B cell (primary cell): ENCODE measurements at regions not wholly inside any gene's neighbourhood (a gene's known extent, or its start where the extent isn't known, plus 50 kb on each side); places are given as distances from the start of the nearest gene placed in this dataset.

ENCODE experiments used
- ATAC-seq: fragments of 200-7000 bp; cut with Tn5 transposase; one replicate; pipeline ENCODE4 v1.10.0; 2021; ENCODE audit warnings: low read depth, mild to moderate bottlenecking, moderate number of reproducible peaks, moderate library complexity
- CTCF ChIA-PET: fragments of 350-600 bp; sonication (Branson Sonifier 250); formaldehyde crosslinking; loops from one replicate; lab custom pipeline; 2021; ENCODE audit warnings: antibody characterized with exemption, inconsistent platforms; lab: Charles Lee
- POLR2A ChIA-PET: fragments of 350-600 bp; sonication (Branson Sonifier 250); formaldehyde crosslinking; loops from one replicate; lab custom pipeline; 2021; ENCODE audit warnings: antibody characterized with exemption; lab: Charles Lee
- DNase-seq: peaks from one replicate; pipeline ENCODE4 v3.0.0; 2013
- H2AFZ ChIP-seq: 2 replicates; pipeline ENCODE4 v1.6.1; 2012; ENCODE audit warnings: mild to moderate bottlenecking, low read depth, low read length; ENCODE audit not compliant: insufficient read depth, poor library complexity, severe bottlenecking
- H3K27ac ChIP-seq, 2 donors: 1 replicate in 1 of 2; 2 replicates in 1 of 2; pipeline ENCODE4 v1.5.1; 2012 to 2013; ENCODE audit warnings: low read length in 2 of 2, mild to moderate bottlenecking in 2 of 2, moderate library complexity in 1 of 2
- H3K27me3 ChIP-seq, 4 experiments: fragments of 200-600 bp in 1 of 4; sonication (generic) in 1 of 4; replicated peaks in 1 of 4; 1 replicate in 2 of 4; 2 replicates in 2 of 4; pipeline versions ENCODE4 v1.6.1 to v1.7.0; 2013 to 2016; ENCODE audit warnings: low read length in 3 of 4, mild to moderate bottlenecking in 2 of 4, mixed read lengths in 1 of 4, moderate library complexity in 1 of 4; ENCODE audit not compliant: insufficient read depth in 4 of 4, control insufficient read depth in 3 of 4; ENCODE audit errors: control extremely low read depth in 1 of 4
- H3K36me3 ChIP-seq, 2 experiments: replicated peaks in 1 of 2; 1 replicate in 1 of 2; 2 replicates in 1 of 2; pipeline versions ENCODE4 v1.6.1 to v1.7.1; 2013; ENCODE audit warnings: low read length in 1 of 2; ENCODE audit not compliant: insufficient read depth in 2 of 2, control insufficient read depth in 1 of 2; ENCODE audit errors: control extremely low read depth in 1 of 2, extremely low read depth in 1 of 2
- H3K4me1 ChIP-seq, 2 donors: fragments of 200-600 bp in 1 of 2; sonication (generic) in 1 of 2; 1 replicate in 1 of 2; 2 replicates in 1 of 2; pipeline versions ENCODE4 v1.5.1 to v1.6.1; 2013 to 2017; ENCODE audit warnings: low read length in 2 of 2; ENCODE audit not compliant: control insufficient read depth in 2 of 2, insufficient read depth in 2 of 2
- H3K4me2 ChIP-seq: replicated peaks from 2 replicates; pipeline ENCODE3; 2012; ENCODE audit warnings: mild to moderate bottlenecking, low read depth, low read length; ENCODE audit not compliant: poor library complexity, severe bottlenecking
- H3K4me3 ChIP-seq, 5 experiments: fragments of 200-600 bp in 1 of 5; sonication (generic) in 1 of 5; 1 replicate in 3 of 5; 2 replicates in 2 of 5; pipeline versions ENCODE4 v1.5.1 to v1.7.0; 2011 to 2016; ENCODE audit warnings: low read length in 4 of 5, mild to moderate bottlenecking in 4 of 5, low read depth in 2 of 5, control low read depth in 1 of 5, moderate library complexity in 1 of 5; ENCODE audit not compliant: insufficient read depth in 1 of 5; ENCODE audit errors: control extremely low read depth in 1 of 5, extremely low read depth in 1 of 5
- H3K79me2 ChIP-seq: fragments of 200-600 bp; sonication (generic); one replicate; pipeline ENCODE4 v1.6.0; 2016; ENCODE audit warnings: low read length; ENCODE audit not compliant: control insufficient read depth, insufficient read depth
- H3K9ac ChIP-seq: fragments of 200-600 bp; sonication (generic); 2 replicates; pipeline ENCODE4 v1.6.1; 2017; ENCODE audit warnings: mild to moderate bottlenecking, low read length, moderate library complexity
- H3K9me3 ChIP-seq, 3 donors: one replicate each; pipeline versions ENCODE4 v1.6.1 to v1.7.1; 2013; ENCODE audit warnings: low read length in 2 of 3; ENCODE audit not compliant: control insufficient read depth in 2 of 3, insufficient read depth in 1 of 3; ENCODE audit errors: control extremely low read depth in 1 of 3
- H4K20me1 ChIP-seq: 2 replicates; pipeline ENCODE4 v1.6.0; 2012; ENCODE audit warnings: mild to moderate bottlenecking, low read length; ENCODE audit not compliant: insufficient read depth, control insufficient read depth, poor library complexity, severe bottlenecking
- H3K27ac Mint-ChIP-seq: one replicate; pipeline ENCODE4 v1.8.0; 2021; ENCODE audit warnings: mixed read lengths
- H3K27me3 Mint-ChIP-seq: one replicate; pipeline ENCODE4 v1.8.0; 2021; ENCODE audit warnings: mixed read lengths
- H3K4me1 Mint-ChIP-seq: one replicate; pipeline ENCODE4 v1.8.0; 2021; ENCODE audit warnings: mixed read lengths
- H3K4me3 Mint-ChIP-seq: one replicate; pipeline ENCODE4 v1.8.0; 2021; ENCODE audit warnings: mixed read lengths
- H3K9me3 Mint-ChIP-seq: one replicate; pipeline ENCODE4 v1.8.0; 2022; ENCODE audit warnings: mixed read lengths; ENCODE audit not compliant: insufficient read depth
- CTCF ChIP-seq: fragments of 200-600 bp; IDR thresholded peaks from one replicate; pipeline ENCODE4 v1.8.0; 2022; ENCODE audit warnings: antibody characterized with exemption, mild to moderate bottlenecking
- EZH2 ChIP-seq: IDR thresholded peaks from 2 replicates; pipeline ENCODE4 v1.6.1; 2012; ENCODE audit warnings: borderline replicate concordance, low read depth, mild to moderate bottlenecking, moderate library complexity, low read length; ENCODE audit not compliant: insufficient read depth, poor library complexity, severe bottlenecking
- WGBS: methylation state at CpG from one replicate; pipeline ENCODE4 v1.1.5; 2013; ENCODE audit warnings: missing lambda C conversion rate; ENCODE audit not compliant: insufficient coverage; 5-methylcytosine and 5-hydroxymethylcytosine counted together
- intact Hi-C: fragments of 100-400 bp; cut with micrococcal nuclease; formaldehyde crosslinking; loops from one replicate; pipeline ENCODE4 v1.10.0; 2022

GRCh38 chr1:55896210-55896609 is 681.0 kb upstream of the USP24 start:
- H4K20me1 ChIP-seq = no peaks in the 10 kb centered on the region
- ChIA-PET POLR2A (no interaction called here), CTCF (no interaction called here)
- H3K9me3 ChIP-seq = peaks cover 1 to 7% (median 3%) of the 10 kb centered on the region in 3 donors
- no peaks in the 10 kb centered on the region for H3K79me2 ChIP-seq
- ATAC-seq = no peak
- no peaks in the 10 kb centered on the region for H3K36me3 ChIP-seq
- intact Hi-C loops = no loop called here
- no peak overlapping the region for H2AFZ ChIP-seq
- H3K4me1 ChIP-seq = no peaks in the 10 kb centered on the region
- no peak for DNase-seq
- TF ChIP-seq EZH2 (no peak), CTCF (no peak)
- WGBS = no CpG with 5 or more reads among the region's 5 CpGs
- no peak overlapping the region for H3K4me2 ChIP-seq
- H3K4me3 ChIP-seq = no peak overlapping the region
- peaks cover 16% of the 10 kb centered on the region for H3K9me3 Mint-ChIP-seq
- no peak overlapping the region for H3K27ac ChIP-seq
- no peak overlapping the region for H3K27ac Mint-ChIP-seq
- no peaks in the 10 kb centered on the region for H3K4me1 Mint-ChIP-seq
- H3K4me3 Mint-ChIP-seq = no peak overlapping the region
- peaks cover 13% of the 10 kb centered on the region for H3K27me3 Mint-ChIP-seq
- no peak overlapping the region for H3K9ac ChIP-seq
- H3K27me3 ChIP-seq = no peaks in the 10 kb centered on the region

- intact Hi-C loops = no loop called here
- H3K4me3 ChIP-seq = no peak overlapping the region
- no peaks in the 10 kb centered on the region for H3K27me3 ChIP-seq
- H3K79me2 ChIP-seq = no peaks in the 10 kb centered on the region
- ChIA-PET POLR2A (no interaction called here), CTCF (no interaction called here)
- H3K27ac ChIP-seq = no peak overlapping the region
- Mint-ChIP-seq H3K27ac (no peak overlapping the region), H3K9me3 (peaks cover 13% of the 10 kb centered on the region), H3K27me3 (peaks cover 16% of the 10 kb centered on the region), H3K4me1 (no peaks in the 10 kb centered on the region), H3K4me3 (no peak overlapping the region)
- H3K4me2 ChIP-seq = no peak overlapping the region
- no peaks in the 10 kb centered on the region for H4K20me1 ChIP-seq
- 100% methylated on average over 1 of the region's 2 CpGs for WGBS
- H3K4me1 ChIP-seq = no peaks in the 10 kb centered on the region
- H2AFZ ChIP-seq = no peak overlapping the region
- no peak for TF ChIP-seq CTCF
- no peak for TF ChIP-seq EZH2
- no peaks in the 10 kb centered on the region for H3K36me3 ChIP-seq
- no peak overlapping the region for H3K9ac ChIP-seq
- H3K9me3 ChIP-seq = peaks cover 1 to 7% (median 3%) of the 10 kb centered on the region in 3 donors
- DNase-seq (no peak), ATAC-seq (no peak)
These were observed 679.4 kb upstream of the USP24 start for GRCh38 chr1:55894521-55894920.
